Liver (tissue), 8 donors: ENCODE measurements at regions not wholly inside any gene's neighbourhood (a gene's known extent, or its start where the extent isn't known, plus 50 kb on each side); places are given as distances from the start of the nearest gene placed in this dataset.

ENCODE experiments used
- DNase-seq: peaks from one replicate; pipeline ENCODE4 v3.0.0-alpha.2; 2017; ENCODE audit warnings: low spot score
- H3K27ac ChIP-seq, 2 donors: one replicate each; pipeline ENCODE4 v1.7.0; 2013; ENCODE audit warnings: inconsistent platforms in 2 of 2, low read length in 2 of 2, control low read depth in 1 of 2, low read depth in 1 of 2, mild to moderate bottlenecking in 1 of 2
- H3K27me3 ChIP-seq, 4 donors: one replicate each; pipeline versions ENCODE4 v1.6.1 to v1.7.0; 2013; ENCODE audit warnings: low read length in 3 of 4, inconsistent platforms in 1 of 4, mild to moderate bottlenecking in 1 of 4, moderate library complexity in 1 of 4; ENCODE audit not compliant: control insufficient read depth in 4 of 4, insufficient read depth in 4 of 4
- H3K36me3 ChIP-seq, 4 donors: one replicate each; pipeline versions ENCODE4 v1.6.1 to v1.7.0; 2013; ENCODE audit warnings: low read length in 3 of 4, mild to moderate bottlenecking in 3 of 4, low read depth in 1 of 4, moderate library complexity in 1 of 4; ENCODE audit not compliant: control insufficient read depth in 4 of 4, insufficient read depth in 3 of 4
- H3K4me1 ChIP-seq, 4 donors: one replicate each; pipeline versions ENCODE4 v1.6.1 to v1.7.0; 2013; ENCODE audit warnings: low read length in 3 of 4, mild to moderate bottlenecking in 3 of 4, moderate library complexity in 1 of 4; ENCODE audit not compliant: control insufficient read depth in 4 of 4, insufficient read depth in 4 of 4
- H3K4me3 ChIP-seq, 3 donors: one replicate each; pipeline versions ENCODE4 v1.6.1 to v1.7.0; 2013; ENCODE audit warnings: low read length in 3 of 3, control low read depth in 1 of 3, low read depth in 1 of 3, mild to moderate bottlenecking in 1 of 3
- H3K9ac ChIP-seq, 2 donors: one replicate each; pipeline ENCODE4 v1.7.0; 2013; ENCODE audit warnings: low read length in 2 of 2, mild to moderate bottlenecking in 2 of 2, moderate library complexity in 2 of 2, control low read depth in 1 of 2, low read depth in 1 of 2
- H3K9me3 ChIP-seq, 4 donors: one replicate each; pipeline versions ENCODE4 v1.6.1 to v1.7.0; 2013; ENCODE audit warnings: low read length in 3 of 4; ENCODE audit not compliant: control insufficient read depth in 4 of 4
- CTCF ChIP-seq: fragments of 150-350 bp; IDR thresholded peaks from 2 replicates; pipeline ENCODE4 v1.5.1; 2017; ENCODE audit warnings: improper control_type of control experiment, low read depth, low read length; ENCODE audit not compliant: missing input control
- EGR1 ChIP-seq, 2 donors: IDR thresholded peaks; 2 replicates each; pipeline ENCODE4 v1.6.1; 2016 to 2018; ENCODE audit warnings: antibody characterized with exemption in 2 of 2, low read depth in 2 of 2
- FOXA1 ChIP-seq: IDR thresholded peaks from 2 replicates; pipeline ENCODE4 v1.6.1; 2016; ENCODE audit warnings: antibody characterized with exemption
- GABPA ChIP-seq, 2 donors: IDR thresholded peaks in 1 of 2; conservative IDR thresholded peaks in 1 of 2; 2 replicates each; pipeline ENCODE4 v1.6.1; 2016; ENCODE audit warnings: antibody characterized with exemption in 2 of 2, mild to moderate bottlenecking in 1 of 2, moderate library complexity in 1 of 2
- HNF4A ChIP-seq, 2 donors: conservative IDR thresholded peaks; 2 replicates each; pipeline ENCODE4 v1.6.1; 2016; ENCODE audit warnings: antibody characterized with exemption in 2 of 2, mild to moderate bottlenecking in 2 of 2
- HNF4G ChIP-seq: IDR thresholded peaks from 2 replicates; pipeline ENCODE4 v1.6.1; 2016; ENCODE audit warnings: antibody characterized with exemption
- JUND ChIP-seq, 2 donors: IDR thresholded peaks; 2 replicates each; pipeline ENCODE4 v1.6.1; 2016; ENCODE audit warnings: antibody characterized with exemption in 2 of 2
- MAX ChIP-seq: IDR thresholded peaks from 2 replicates; pipeline ENCODE4 v1.6.1; 2016; ENCODE audit warnings: antibody characterized with exemption
- NR2F2 ChIP-seq: IDR thresholded peaks from 2 replicates; pipeline ENCODE4 v1.6.1; 2016; ENCODE audit warnings: antibody characterized with exemption
- RAD21 ChIP-seq, 2 donors: IDR thresholded peaks; 2 replicates each; pipeline ENCODE4 v1.6.1; 2016; ENCODE audit warnings: antibody characterized with exemption in 2 of 2, mild to moderate bottlenecking in 2 of 2
- RXRA ChIP-seq, 2 donors: IDR thresholded peaks; 2 replicates each; pipeline ENCODE4 v1.6.1; 2017 to 2018; ENCODE audit warnings: antibody characterized with exemption in 2 of 2, mild to moderate bottlenecking in 1 of 2
- SP1 ChIP-seq: IDR thresholded peaks from 2 replicates; pipeline ENCODE4 v1.6.1; 2018; ENCODE audit warnings: antibody characterized with exemption, mild to moderate bottlenecking
- TAF1 ChIP-seq: conservative IDR thresholded peaks from 2 replicates; pipeline ENCODE4 v1.6.1; 2016; ENCODE audit warnings: antibody characterized with exemption, mild to moderate bottlenecking
- YY1 ChIP-seq: IDR thresholded peaks from 2 replicates; pipeline ENCODE4 v1.6.1; 2016; ENCODE audit warnings: antibody characterized with exemption, mild to moderate bottlenecking
- WGBS: extraction: QIAGEN DNeasy Blood & Tissue Kit; methylation state at CpG from one replicate; pipeline ENCODE4 v1.1.7; 2013; 5-methylcytosine and 5-hydroxymethylcytosine counted together
- TF ChIP-seq, protein P1 (sequence below): IDR thresholded peaks from 2 replicates; pipeline ENCODE4 v1.6.1; 2016; ENCODE audit warnings: antibody characterized with exemption, mild to moderate bottlenecking
- TF ChIP-seq, protein P2 (sequence below): IDR thresholded peaks from 2 replicates; pipeline ENCODE4 v1.6.1; 2016; ENCODE audit warnings: antibody characterized with exemption
- donor health status: healthy.
- donor health status: healthy.
- donor health status: healthy.
- donor health status: healthy.
- donor health status: healthy.

- Histone ChIP-seq H3K4me3 (no peak overlapping the region), H3K27me3 (no peaks in the 10 kb centered on the region), H3K27ac (no peak overlapping the region), H3K9me3 (no peaks in the 10 kb centered on the region), H3K9ac (no peak overlapping the region), H3K36me3 (no peaks in the 10 kb centered on the region), H3K4me1 (no peaks in the 10 kb centered on the region)
- WGBS, result 92% methylated on average over 2 of the region's 2 CpGs
- DNase-seq, result no peak
- TF ChIP-seq FOXA1, result no peak
- TF ChIP-seq MAX, result no peak
- TF ChIP-seq, protein P1, sequence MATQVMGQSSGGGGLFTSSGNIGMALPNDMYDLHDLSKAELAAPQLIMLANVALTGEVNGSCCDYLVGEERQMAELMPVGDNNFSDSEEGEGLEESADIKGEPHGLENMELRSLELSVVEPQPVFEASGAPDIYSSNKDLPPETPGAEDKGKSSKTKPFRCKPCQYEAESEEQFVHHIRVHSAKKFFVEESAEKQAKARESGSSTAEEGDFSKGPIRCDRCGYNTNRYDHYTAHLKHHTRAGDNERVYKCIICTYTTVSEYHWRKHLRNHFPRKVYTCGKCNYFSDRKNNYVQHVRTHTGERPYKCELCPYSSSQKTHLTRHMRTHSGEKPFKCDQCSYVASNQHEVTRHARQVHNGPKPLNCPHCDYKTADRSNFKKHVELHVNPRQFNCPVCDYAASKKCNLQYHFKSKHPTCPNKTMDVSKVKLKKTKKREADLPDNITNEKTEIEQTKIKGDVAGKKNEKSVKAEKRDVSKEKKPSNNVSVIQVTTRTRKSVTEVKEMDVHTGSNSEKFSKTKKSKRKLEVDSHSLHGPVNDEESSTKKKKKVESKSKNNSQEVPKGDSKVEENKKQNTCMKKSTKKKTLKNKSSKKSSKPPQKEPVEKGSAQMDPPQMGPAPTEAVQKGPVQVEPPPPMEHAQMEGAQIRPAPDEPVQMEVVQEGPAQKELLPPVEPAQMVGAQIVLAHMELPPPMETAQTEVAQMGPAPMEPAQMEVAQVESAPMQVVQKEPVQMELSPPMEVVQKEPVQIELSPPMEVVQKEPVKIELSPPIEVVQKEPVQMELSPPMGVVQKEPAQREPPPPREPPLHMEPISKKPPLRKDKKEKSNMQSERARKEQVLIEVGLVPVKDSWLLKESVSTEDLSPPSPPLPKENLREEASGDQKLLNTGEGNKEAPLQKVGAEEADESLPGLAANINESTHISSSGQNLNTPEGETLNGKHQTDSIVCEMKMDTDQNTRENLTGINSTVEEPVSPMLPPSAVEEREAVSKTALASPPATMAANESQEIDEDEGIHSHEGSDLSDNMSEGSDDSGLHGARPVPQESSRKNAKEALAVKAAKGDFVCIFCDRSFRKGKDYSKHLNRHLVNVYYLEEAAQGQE, result no peak
- TF ChIP-seq RAD21 (IDR thresholded peaks at IDR 0.05), result no peak
- TF ChIP-seq TAF1, result no peak
- TF ChIP-seq SP1, result no peak
- TF ChIP-seq NR2F2, result no peak
- TF ChIP-seq, protein P2, sequence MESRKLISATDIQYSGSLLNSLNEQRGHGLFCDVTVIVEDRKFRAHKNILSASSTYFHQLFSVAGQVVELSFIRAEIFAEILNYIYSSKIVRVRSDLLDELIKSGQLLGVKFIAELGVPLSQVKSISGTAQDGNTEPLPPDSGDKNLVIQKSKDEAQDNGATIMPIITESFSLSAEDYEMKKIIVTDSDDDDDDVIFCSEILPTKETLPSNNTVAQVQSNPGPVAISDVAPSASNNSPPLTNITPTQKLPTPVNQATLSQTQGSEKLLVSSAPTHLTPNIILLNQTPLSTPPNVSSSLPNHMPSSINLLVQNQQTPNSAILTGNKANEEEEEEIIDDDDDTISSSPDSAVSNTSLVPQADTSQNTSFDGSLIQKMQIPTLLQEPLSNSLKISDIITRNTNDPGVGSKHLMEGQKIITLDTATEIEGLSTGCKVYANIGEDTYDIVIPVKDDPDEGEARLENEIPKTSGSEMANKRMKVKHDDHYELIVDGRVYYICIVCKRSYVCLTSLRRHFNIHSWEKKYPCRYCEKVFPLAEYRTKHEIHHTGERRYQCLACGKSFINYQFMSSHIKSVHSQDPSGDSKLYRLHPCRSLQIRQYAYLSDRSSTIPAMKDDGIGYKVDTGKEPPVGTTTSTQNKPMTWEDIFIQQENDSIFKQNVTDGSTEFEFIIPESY, result no peak
- TF ChIP-seq HNF4G, result no peak
- no peak for TF ChIP-seq JUND (IDR thresholded peaks at IDR 0.05)
Measured at GRCh38 chr13:73201626-73202025, 142.8 kb downstream of the KLF5 start.

DNA sequence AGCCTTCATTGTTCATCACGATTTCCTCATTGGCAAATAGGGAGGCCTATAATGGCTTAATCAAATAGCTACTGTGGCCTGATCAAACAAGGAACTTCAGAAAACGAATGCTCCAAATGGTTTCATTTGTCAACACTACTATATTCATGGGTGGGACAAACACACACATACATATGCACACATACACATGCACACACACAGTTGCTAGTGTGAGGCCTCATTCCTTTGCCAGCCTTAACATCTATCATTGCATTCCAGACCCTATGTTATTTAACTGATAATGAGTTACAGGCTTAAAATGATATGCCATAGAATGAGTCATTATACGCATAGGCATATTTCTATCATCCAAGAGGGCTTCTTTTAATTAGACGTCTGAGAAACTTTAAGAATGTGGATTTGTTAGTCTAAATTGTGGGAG, 140.2 kb downstream of the KLF5 start:
- H3K9me3 ChIP-seq, result no peaks in the 10 kb centered on the region
- no peak overlapping the region for H3K4me3 ChIP-seq
- 62% methylated on average over 4 of the region's 4 CpGs for WGBS
- H3K27ac ChIP-seq, result no peak overlapping the region
- no peaks in the 10 kb centered on the region for H3K4me1 ChIP-seq
- no peaks in the 10 kb centered on the region for H3K36me3 ChIP-seq
- no peak overlapping the region for H3K9ac ChIP-seq
- no peaks in the 10 kb centered on the region for H3K27me3 ChIP-seq
- TF ChIP-seq HNF4G (no peak), YY1 (no peak), NR2F2 (no peak), JUND (IDR thresholded peaks at IDR 0.05) (no peak), TAF1 (no peak), RXRA (IDR thresholded peaks at IDR 0.05) (no peak), EGR1 (IDR thresholded peaks at IDR 0.05; ENCODE audit: low read depth in 2 of 2) (no peak), HNF4A (conservative IDR thresholded peaks at IDR 0.05) (no peak), GABPA (IDR thresholded peaks at IDR 0.05 in 1 of 2, conservative IDR thresholded peaks at IDR 0.05 in 1 of 2) (no peak), FOXA1 (no peak), CTCF (no peak), RAD21 (IDR thresholded peaks at IDR 0.05) (no peak)
- no peak for DNase-seq
